ENCODE measurements at regions not wholly inside any gene's neighbourhood (a gene's known extent, or its start where the extent isn't known, plus 50 kb on each side); places are given as distances from the start of the nearest gene placed in this dataset.

GRCh38 chr1:188466539-188466938 lies 1637.8 kb downstream of the PLA2G4A start:
- Histone ChIP-seq H3K36me3 (ENCODE audit: insufficient read depth, low read length) (no peaks in the 10 kb centered on the region), H3K79me2 (ENCODE audit: insufficient read depth, low read depth, low read length) (no peaks in the 10 kb centered on the region), H2AFZ (ENCODE audit: low read length) (no peak overlapping the region), H3K4me3 (ENCODE audit: low read depth, low read length, poor library complexity, severe bottlenecking) (no peak overlapping the region), H3K9me2 (ENCODE audit: insufficient read depth, low read length) (no peaks in the 10 kb centered on the region), H4K20me1 (ENCODE audit: insufficient read depth, low read length) (no peaks in the 10 kb centered on the region), H3K4me1 (ENCODE audit: insufficient read depth, low read length, poor library complexity, severe bottlenecking) (no peaks in the 10 kb centered on the region), H3K4me2 (ENCODE audit: low read length) (no peak overlapping the region), H3K9me3 (ENCODE audit: low read length) (no peaks in the 10 kb centered on the region), H3K27ac (ENCODE audit: low read depth, low read length, poor library complexity, severe bottlenecking) (no peak overlapping the region)
- intact Hi-C loops (cut with micrococcal nuclease; ENCODE audit: unreplicated experiment) = no loop called here
- POLR2A ChIA-PET = no interaction called here
- CTCF ChIA-PET (ENCODE audit: unreplicated experiment) = no interaction called here
- TF ChIP-seq EZH2phosphoT487 (IDR thresholded peaks at IDR 0.05; ENCODE audit: borderline replicate concordance, low read depth, low read length) = no peak
- no peak for TF ChIP-seq CTCF (conservative IDR thresholded peaks at IDR 0.05; ENCODE audit: low read length)
- BruUV-seq (replicated peaks) = no TSS peak
- DNase-seq (ENCODE audit: low spot score) = no peak

GRCh38 chr1:188476606-188477005 lies 1647.9 kb downstream of the PLA2G4A start:
- H2AFZ ChIP-seq (ENCODE audit: low read length) = no peak overlapping the region
- TF ChIP-seq CTCF (conservative IDR thresholded peaks at IDR 0.05; ENCODE audit: low read length) (no peak), EZH2phosphoT487 (IDR thresholded peaks at IDR 0.05; ENCODE audit: borderline replicate concordance, low read depth, low read length) (no peak)
- DNase-seq (ENCODE audit: low spot score) = no peak
- H3K4me1 ChIP-seq (ENCODE audit: insufficient read depth, low read length, poor library complexity, severe bottlenecking) = no peaks in the 10 kb centered on the region
- H3K27ac ChIP-seq (ENCODE audit: low read depth, low read length, poor library complexity, severe bottlenecking) = no peak overlapping the region
- intact Hi-C loops (cut with micrococcal nuclease; ENCODE audit: unreplicated experiment) = no loop called here
- no peaks in the 10 kb centered on the region for H3K9me2 ChIP-seq (ENCODE audit: insufficient read depth, low read length)
- H3K36me3 ChIP-seq (ENCODE audit: insufficient read depth, low read length) = no peaks in the 10 kb centered on the region
- no peaks in the 10 kb centered on the region for H3K79me2 ChIP-seq (ENCODE audit: insufficient read depth, low read depth, low read length)
- ChIA-PET POLR2A (interaction anchor here (0.6 kb wide), 1 partner anchor 1808 kb away, joined by 5 read pairs; no protein-coding TSS in a partner anchor), CTCF (ENCODE audit: unreplicated experiment) (no interaction called here)
- no peaks in the 10 kb centered on the region for H4K20me1 ChIP-seq (ENCODE audit: insufficient read depth, low read length)
- no peak overlapping the region for H3K4me3 ChIP-seq (ENCODE audit: low read depth, low read length, poor library complexity, severe bottlenecking)
- BruUV-seq (replicated peaks) = no TSS peak
- H3K4me2 ChIP-seq (ENCODE audit: low read length) = no peak overlapping the region
- H3K9me3 ChIP-seq (ENCODE audit: low read length) = no peaks in the 10 kb centered on the region

- Histone ChIP-seq H3K9me2 (ENCODE audit: insufficient read depth, low read length) (no peaks in the 10 kb centered on the region), H4K20me1 (ENCODE audit: insufficient read depth, low read length) (no peaks in the 10 kb centered on the region), H3K9me3 (ENCODE audit: low read length) (no peaks in the 10 kb centered on the region), H3K4me3 (ENCODE audit: low read depth, low read length, poor library complexity, severe bottlenecking) (no peak overlapping the region), H3K4me2 (ENCODE audit: low read length) (no peak overlapping the region), H3K4me1 (ENCODE audit: insufficient read depth, low read length, poor library complexity, severe bottlenecking) (no peaks in the 10 kb centered on the region), H3K27ac (ENCODE audit: low read depth, low read length, poor library complexity, severe bottlenecking) (no peak overlapping the region), H3K79me2 (ENCODE audit: insufficient read depth, low read depth, low read length) (no peaks in the 10 kb centered on the region), H2AFZ (ENCODE audit: low read length) (no peak overlapping the region), H3K36me3 (ENCODE audit: insufficient read depth, low read length) (no peaks in the 10 kb centered on the region)
- CTCF ChIA-PET (ENCODE audit: unreplicated experiment) = no interaction called here
- intact Hi-C loops (cut with micrococcal nuclease; ENCODE audit: unreplicated experiment) = no loop called here
- DNase-seq (ENCODE audit: low spot score) = no peak
- BruUV-seq (replicated peaks) = no TSS peak
- TF ChIP-seq CTCF (conservative IDR thresholded peaks at IDR 0.05; ENCODE audit: low read length) = no peak
- TF ChIP-seq EZH2phosphoT487 (IDR thresholded peaks at IDR 0.05; ENCODE audit: borderline replicate concordance, low read depth, low read length) = no peak
- POLR2A ChIA-PET = interaction anchor here (0.6 kb wide), 1 partner anchor 10 kb away, joined by 3 read pairs; no protein-coding TSS in a partner anchor
Observed at GRCh38 chr1:188489336-188490112, 1660.8 kb downstream of the PLA2G4A start.

Measured in OCI-LY7 (cell line).